ENCODE measurements at regions not wholly inside any gene's neighbourhood (a gene's known extent, or its start where the extent isn't known, plus 50 kb on each side); places are given as distances from the start of the nearest gene placed in this dataset.

DNA sequence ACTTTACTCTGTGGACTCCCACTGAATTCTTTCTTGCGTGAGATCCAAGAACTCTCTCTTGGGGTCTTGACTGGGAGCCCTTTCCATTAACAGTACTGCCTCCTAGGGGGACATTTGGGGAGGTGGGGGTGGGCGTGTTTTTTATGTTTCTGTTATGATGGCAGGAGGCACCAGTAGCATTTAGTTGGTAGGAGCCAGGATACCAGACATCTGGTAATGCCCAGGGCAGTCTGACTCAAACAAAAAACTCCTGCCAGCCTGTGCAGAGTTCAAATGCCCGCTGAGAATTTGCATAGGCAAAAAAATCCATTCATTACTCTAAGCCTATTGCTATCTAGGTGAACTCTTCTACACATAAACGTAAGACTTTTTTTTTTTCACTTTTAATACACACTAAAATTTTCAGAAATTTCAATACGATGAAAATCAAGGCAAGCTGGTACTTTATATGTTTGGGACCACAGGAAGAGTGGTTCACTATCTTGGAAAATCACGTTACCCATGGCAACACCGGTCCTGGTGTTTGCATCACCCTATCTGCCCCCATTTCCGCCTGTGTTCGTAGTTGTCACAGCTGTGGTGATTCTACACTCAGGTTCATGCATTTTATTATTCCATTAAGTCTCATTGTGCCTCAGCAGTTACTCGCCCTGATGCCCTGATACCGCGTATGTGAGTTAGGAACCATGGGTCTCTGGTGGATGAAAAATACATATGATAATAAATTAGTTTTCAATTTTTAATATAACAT is 121.1 kb upstream of the XYLT1 start:
- no peak for DNase-seq (ENCODE audit: low read depth)

- no peak for DNase-seq (ENCODE audit: low read depth)
Observed at GRCh38 chr16:17590711-17591654, 120.2 kb upstream of the XYLT1 start.

- DNase-seq (ENCODE audit: low read depth) = no peak
Observed at GRCh38 chr16:17589898-17590297, 119.1 kb upstream of the XYLT1 start.

DNA sequence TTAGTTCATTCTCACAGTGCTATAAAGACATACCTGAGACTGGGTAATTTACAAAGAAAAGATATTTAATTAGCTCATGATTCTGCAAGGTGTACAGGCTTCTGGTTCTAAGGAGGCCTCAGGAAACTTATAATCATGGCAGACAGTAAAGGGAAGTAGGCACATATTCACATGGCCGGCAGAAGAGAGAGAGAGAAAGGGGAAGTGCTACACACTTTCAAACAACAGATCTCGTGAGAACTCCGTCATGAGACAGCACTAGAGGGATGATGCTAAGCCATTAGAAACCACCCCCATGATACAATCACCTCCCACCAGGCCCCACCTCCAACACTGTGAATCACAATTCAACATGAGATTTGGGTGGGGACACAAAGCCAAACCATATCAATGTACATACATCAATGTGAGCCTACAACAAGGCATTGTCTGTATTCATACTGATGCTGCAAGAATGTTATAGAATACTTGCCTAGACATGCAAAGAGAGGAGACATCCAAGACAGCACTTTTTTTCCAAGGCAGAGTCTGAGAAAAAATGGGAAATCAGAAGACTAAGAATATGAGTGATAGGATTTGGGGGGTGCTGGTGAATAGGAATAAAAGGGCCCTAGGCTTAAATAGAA is 114.8 kb upstream of the XYLT1 start:
- no peak for DNase-seq (ENCODE audit: low read depth)

DNA sequence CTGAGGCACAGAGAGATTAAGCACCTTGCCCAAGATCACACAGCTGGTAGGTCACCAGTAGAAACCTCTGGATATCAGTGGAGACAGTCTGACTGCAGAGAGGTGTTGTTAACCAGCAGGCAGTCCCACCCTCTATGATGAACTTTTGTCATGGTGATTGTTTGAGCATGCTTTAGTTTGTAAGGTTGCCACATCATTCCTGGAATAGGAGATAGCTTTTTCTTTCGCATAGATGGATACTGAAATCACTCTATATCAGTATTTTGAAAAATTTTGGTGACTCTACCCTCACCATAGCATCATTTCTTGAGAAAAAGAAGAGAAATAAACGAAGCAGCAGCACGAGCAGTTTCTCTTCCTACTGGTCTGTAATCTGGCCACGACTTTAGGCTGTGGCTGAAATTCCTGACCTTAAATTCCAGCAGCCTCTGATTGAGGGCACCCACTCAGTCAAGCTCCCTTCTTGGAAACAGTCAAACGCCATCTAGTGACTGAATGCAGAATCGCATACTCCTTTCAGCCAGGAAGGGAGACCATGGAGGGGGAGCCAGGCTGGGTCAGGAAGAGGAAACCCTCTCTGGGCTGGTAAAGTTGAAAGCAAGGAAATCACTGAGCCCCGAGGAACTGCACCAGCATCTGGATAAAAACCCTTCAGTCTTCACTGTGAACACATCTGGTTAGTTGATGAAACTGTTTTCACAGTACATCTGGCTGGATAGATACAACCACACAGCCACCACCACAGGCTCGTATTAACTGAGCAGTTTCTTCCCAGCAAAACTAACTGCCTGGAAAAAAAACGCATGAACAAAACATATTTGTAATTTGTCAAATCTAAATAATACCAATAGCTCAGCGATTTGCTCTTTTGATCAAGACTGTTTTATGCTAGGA is 108.5 kb upstream of the XYLT1 start:
- DNase-seq (ENCODE audit: low read depth) = peak; percentile 36

DNA sequence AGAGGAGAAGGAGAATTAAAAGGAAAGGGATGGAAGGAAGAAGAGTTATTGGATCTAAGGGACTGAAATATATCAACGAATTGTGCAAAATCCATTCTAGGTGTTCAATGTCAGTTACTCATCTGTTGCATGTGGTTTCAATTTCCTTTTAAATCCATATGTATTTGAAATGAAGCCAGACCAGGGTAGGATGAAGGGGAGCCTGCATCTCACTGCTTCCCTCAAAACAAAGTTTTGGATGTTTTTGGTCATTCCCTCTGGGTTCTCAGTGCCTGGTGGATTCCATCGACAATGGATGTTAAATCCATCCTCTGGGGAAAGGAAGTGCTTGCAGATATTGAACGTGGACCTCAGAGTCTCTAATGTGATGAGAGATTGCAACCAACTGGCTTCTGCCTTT is 103.5 kb upstream of the XYLT1 start:
- no peak for DNase-seq (ENCODE audit: low read depth)

- DNase-seq (ENCODE audit: low read depth) = no peak
Observed at GRCh38 chr16:17572145-17572544, 101.4 kb upstream of the XYLT1 start.

DNA sequence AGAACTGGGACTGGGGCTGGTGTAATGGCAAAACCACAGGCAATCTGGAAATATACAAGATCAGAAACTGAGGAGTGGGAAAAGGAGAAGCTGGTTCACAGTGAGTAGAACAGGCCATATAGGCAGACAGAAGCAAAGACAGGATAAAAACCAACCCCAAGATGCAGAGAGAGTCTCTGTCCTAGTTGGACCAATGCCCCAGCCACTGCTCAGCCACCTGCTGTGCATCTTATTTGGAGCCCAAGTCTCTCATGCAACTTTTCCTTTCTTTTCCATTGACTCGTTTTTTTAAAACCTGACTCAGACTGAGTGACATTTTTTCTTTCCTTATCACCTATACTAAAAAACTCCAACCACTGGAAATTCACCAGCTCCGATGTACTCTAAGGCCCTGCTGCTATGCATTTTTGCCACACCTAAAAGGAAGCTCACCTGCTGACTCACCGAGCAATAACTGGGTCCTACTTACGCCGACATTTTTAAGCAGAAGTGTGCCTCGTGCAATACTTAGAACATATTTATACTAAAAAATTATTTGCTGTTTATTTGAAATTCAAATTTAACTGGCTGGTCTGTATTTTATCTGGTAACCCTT is 100.8 kb upstream of the XYLT1 start:
- DNase-seq (ENCODE audit: low read depth) = no peak

DNA sequence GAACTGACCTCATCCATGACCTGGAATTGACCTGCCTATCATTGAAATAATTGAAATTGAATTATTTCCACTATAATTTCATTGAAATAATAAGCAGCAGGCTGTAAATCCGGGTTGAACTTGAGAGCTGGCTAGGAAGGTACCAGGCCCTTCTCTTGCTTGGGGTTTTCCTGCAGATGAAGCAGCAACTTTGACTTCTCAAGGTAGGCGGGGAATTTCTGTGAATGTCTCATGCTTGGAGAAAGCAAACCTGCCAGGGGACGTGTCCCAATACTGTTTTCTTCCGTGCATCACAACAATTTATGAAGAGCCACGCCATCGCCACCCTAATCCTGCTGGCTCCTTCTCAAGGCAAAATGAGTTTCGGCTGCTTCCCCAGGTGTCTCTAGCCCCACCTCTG is 97.5 kb upstream of the XYLT1 start:
- no peak for DNase-seq (ENCODE audit: low read depth)

DNA sequence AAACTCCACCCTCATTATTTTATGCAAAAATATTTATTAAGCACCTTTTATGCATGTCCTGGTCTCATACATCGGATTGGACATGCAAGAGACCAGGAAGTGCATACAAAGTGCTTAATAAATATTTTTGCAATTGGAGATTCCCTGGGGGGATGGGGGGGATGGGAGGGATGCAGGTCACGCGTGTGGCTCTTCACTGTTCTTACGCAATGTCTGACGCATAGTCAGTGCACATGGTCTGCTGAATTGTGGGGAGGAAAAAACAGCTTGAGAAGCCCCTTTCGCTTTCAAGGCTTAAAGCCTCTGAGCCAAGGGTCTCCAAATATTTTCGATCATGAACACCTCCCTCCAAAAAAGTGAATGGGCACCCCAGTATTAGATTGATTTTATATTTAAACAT is 96.7 kb upstream of the XYLT1 start:
- DNase-seq (ENCODE audit: low read depth) = no peak

DNA sequence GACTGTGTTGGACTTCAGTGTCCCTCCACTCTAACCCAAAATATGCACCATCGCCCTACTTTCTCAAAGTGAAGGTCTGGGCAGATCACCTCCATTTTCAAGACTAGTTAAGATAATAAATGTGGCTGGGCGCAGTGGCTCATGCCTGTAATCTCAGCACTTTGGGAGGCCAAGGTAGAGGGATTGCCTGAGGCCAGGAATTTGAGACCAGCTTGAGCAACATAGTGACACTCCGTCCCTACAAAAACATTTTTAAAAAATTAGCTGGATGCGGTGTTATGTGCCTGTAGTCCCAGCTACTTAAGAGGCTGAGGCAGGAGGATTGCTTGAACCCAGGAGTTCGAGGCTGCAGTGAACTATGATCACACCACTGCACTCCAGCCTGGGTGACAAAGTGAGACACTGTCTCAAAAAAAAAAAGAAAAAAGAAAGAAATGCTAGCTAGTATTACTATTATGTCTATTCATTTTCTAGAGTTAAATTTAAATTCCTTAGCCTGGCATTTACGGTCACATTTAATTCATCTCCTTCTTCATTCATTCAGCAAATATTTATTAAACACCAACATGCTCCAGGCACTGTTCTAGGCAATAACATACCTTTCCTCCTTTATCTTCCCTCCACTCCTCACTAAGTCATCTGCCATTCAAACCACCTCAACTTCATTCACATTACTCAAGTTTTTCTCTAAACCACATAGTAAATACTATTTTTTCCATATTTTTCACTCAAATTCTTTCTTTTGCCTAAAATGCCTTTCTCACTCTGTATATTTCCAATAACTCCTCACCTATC is 96.1 kb upstream of the XYLT1 start:
- DNase-seq (ENCODE audit: low read depth) = no peak

- DNase-seq (ENCODE audit: low read depth) = no peak
Observed at GRCh38 chr16:17566075-17566474, 95.3 kb upstream of the XYLT1 start.

DNA sequence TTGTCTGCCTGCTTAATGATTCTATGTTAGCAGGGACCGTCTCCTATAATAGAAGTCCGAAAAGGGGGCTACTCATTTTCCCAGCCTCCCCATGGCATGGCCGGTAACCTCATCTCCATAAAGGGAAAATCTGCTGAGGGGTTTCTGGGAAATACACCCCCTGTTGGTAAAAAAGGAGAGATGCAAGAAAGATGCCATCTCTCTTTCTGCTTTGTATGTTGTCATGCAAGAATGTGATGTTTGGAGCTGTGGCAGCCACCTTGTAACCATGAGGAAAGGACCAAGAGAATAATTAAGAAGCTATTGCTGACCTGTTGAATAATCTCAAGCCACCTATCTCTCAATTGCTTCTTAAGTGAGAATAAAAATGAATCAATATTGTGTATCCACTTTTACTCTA is 94.8 kb upstream of the XYLT1 start:
- DNase-seq (ENCODE audit: low read depth) = no peak

DNA sequence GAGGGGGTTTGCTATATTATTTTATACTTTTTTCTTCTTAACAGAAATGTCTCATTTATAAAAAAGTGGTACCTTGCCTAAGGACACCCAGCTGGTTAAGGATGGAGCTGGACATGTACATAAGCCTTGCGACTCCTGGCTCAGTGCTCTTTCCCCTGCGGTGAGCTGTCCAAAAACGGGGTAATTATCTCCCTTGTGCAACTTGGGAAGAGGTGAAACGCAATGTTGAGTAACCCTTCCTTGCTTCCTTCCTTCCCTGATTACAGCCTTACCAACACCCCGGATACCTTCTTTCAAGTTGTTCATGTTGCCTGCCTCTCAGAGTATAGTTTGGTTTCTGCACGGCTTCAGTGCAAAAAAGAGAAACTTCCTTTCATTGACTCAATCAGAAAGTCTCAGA is 94.1 kb upstream of the XYLT1 start:
- DNase-seq (ENCODE audit: low read depth) = no peak

GRCh38 chr16:17563323-17564091 is 92.7 kb upstream of the XYLT1 start:
- no peak for DNase-seq (ENCODE audit: low read depth)

- no peak for DNase-seq (ENCODE audit: low read depth)
Observed at GRCh38 chr16:17561056-17561455, 90.3 kb upstream of the XYLT1 start.

- DNase-seq (ENCODE audit: low read depth) = no peak
Observed at GRCh38 chr16:17560548-17560947, 89.8 kb upstream of the XYLT1 start.

DNA sequence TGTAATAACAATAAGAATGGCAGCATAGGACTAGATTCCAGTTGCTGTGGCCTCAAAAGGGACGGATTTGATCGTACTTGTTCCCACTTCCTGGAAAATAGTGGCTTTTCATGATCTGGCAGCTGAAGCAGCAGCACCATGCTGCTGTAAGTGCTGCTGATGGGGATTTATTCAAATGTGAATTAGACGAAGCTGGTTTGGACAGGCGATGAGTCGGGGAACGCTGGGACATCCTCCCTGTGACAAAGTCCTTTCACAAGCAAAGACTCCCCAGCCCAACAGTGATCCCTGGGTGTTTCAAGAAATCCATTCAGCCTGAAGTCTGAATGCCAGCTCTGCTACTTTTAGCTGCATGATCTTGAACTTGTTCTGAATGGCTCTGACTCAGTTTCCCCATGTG is 88.6 kb upstream of the XYLT1 start:
- no peak for DNase-seq (ENCODE audit: low read depth)

- no peak for DNase-seq (ENCODE audit: low read depth)
Observed at GRCh38 chr16:17557949-17558348, 87.2 kb upstream of the XYLT1 start.

DNA sequence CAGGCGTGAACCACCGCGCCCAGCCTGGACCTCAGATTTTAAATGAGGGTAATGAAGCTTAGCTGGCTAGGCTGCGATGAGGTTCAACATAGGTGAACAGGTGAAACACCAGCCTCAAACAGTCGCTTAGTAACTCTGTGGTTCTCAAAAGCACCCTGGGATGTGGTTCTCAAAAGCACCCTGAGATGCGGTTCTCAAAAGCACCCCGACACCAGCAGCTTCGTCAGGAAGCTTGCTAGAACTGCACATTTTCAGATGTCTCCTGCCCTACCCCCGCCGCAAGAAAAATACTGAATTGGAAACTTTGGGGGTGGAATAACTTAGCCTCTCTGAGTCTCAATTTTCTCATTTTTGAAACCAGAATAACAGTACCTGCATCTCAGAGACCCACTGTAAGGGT is 86.7 kb upstream of the XYLT1 start:
- no peak for DNase-seq (ENCODE audit: low read depth)
